Ovary (tissue), 7 donors: ENCODE measurements at regions not wholly inside any gene's neighbourhood (a gene's known extent, or its start where the extent isn't known, plus 50 kb on each side); places are given as distances from the start of the nearest gene placed in this dataset.

ENCODE experiments used
- DNase-seq, 5 donors: peaks; one replicate each; pipeline ENCODE4 v3.0.0-alpha.2; 2019 to 2020
- H3K27ac ChIP-seq, 2 donors: fragments of 200-600 bp; one replicate each; pipeline versions ENCODE4 v1.5.1 to v1.8.0; 2019 to 2022
- H3K27me3 ChIP-seq: fragments of 200-600 bp; one replicate; pipeline ENCODE4 v1.8.0; 2022
- H3K36me3 ChIP-seq: fragments of 200-600 bp; sonication (generic); one replicate; pipeline ENCODE4 v1.5.1; 2019
- H3K4me1 ChIP-seq: one replicate; pipeline ENCODE4 v1.8.1; 2013; ENCODE audit warnings: mild to moderate bottlenecking, moderate library complexity; ENCODE audit not compliant: insufficient read depth
- H3K4me3 ChIP-seq: fragments of 200-600 bp; sonication (generic); one replicate; pipeline ENCODE4 v1.5.1; 2017
- H3K9me3 ChIP-seq, 2 donors: fragments of 200-600 bp in 1 of 2; sonication (generic) in 1 of 2; one replicate each; pipeline versions ENCODE4 v1.5.1 to v1.8.1; 2013 to 2019; ENCODE audit warnings: mild to moderate bottlenecking in 1 of 2, moderate library complexity in 1 of 2
- EP300 ChIP-seq: sonication (generic); formaldehyde crosslinking; IDR thresholded peaks from one replicate; pipeline ENCODE4 v1.6.1; 2017; ENCODE audit warnings: antibody characterized with exemption
- POLR2A ChIP-seq: fragments of 450-650 bp; IDR thresholded peaks from one replicate; pipeline ENCODE4 v1.6.1; 2017; ENCODE audit warnings: antibody characterized with exemption, mild to moderate bottlenecking, moderate library complexity
- WGBS, 3 donors: extraction: QIAGEN DNeasy Blood & Tissue Kit in 1 of 3; methylation state at CpG; one replicate each; pipeline versions ENCODE4 v1.1.5 to v1.1.7; 2013 to 2017; 5-methylcytosine and 5-hydroxymethylcytosine counted together
- intact Hi-C, 4 donors: fragments of 100-400 bp; cut with DNase I; formaldehyde crosslinking; loops; one replicate each; pipeline versions ENCODE4 v1.11.0 to v1.15.1; 2022 to 2023
- TF ChIP-seq, protein P1 (sequence below), 3 donors: fragments of 450-650 bp in 2 of 3; fragments of 200-600 bp in 1 of 3; IDR thresholded peaks; one replicate each; pipeline versions ENCODE4 v1.5.1 to v1.8.0; 2016 to 2022; ENCODE audit warnings: antibody characterized with exemption in 3 of 3, mild to moderate bottlenecking in 1 of 3
- donor health status: DM: no; HTN: no; CAD: no; lungs with moderate emphysema.
- donor health status: DM: no; HTN: no; CAD: no.
- donor health status: Bipolar disorder and iron deficiency.
- donor health status: DM: no; HTN: no; CAD: no.
- donor health status: DM: yes; HTN: yes; CAD: no.

DNA sequence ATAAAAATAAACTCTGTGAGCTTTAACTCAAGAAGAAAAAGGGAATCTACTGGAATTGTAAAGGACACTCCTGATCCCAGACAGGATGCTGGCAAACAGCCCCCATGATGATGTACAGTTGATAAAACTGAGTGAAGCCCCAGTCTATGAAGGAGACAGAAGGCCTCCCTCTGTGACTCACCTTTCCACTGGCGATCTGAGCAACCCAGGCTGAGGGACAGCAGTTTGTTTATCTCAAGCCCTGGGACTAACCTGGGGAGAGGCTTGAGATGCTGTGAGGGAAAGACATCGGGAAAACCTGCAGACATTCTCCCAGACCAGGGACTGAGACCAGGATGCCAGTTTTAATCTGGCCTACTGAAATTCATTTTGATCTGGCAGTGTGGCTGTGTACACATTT lies 104.5 kb upstream of the CDH2 start:
- no peak for DNase-seq
- no peaks in the 10 kb centered on the region for H3K9me3 ChIP-seq
- no peaks in the 10 kb centered on the region for H3K4me1 ChIP-seq
- no peaks in the 10 kb centered on the region for H3K27me3 ChIP-seq
- H3K27ac ChIP-seq, result no peak overlapping the region
- WGBS, 3 donors, result 58 to 63% (median 62%) methylated on average over 2 of the region's 2 CpGs
- H3K36me3 ChIP-seq, result no peaks in the 10 kb centered on the region
- TF ChIP-seq, protein P1, sequence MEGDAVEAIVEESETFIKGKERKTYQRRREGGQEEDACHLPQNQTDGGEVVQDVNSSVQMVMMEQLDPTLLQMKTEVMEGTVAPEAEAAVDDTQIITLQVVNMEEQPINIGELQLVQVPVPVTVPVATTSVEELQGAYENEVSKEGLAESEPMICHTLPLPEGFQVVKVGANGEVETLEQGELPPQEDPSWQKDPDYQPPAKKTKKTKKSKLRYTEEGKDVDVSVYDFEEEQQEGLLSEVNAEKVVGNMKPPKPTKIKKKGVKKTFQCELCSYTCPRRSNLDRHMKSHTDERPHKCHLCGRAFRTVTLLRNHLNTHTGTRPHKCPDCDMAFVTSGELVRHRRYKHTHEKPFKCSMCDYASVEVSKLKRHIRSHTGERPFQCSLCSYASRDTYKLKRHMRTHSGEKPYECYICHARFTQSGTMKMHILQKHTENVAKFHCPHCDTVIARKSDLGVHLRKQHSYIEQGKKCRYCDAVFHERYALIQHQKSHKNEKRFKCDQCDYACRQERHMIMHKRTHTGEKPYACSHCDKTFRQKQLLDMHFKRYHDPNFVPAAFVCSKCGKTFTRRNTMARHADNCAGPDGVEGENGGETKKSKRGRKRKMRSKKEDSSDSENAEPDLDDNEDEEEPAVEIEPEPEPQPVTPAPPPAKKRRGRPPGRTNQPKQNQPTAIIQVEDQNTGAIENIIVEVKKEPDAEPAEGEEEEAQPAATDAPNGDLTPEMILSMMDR (IDR thresholded peaks at IDR 0.05), result no peak
- TF ChIP-seq POLR2A (no peak), EP300 (no peak)
- no peak overlapping the region for H3K4me3 ChIP-seq
- intact Hi-C loops, result no loop called here

DNA sequence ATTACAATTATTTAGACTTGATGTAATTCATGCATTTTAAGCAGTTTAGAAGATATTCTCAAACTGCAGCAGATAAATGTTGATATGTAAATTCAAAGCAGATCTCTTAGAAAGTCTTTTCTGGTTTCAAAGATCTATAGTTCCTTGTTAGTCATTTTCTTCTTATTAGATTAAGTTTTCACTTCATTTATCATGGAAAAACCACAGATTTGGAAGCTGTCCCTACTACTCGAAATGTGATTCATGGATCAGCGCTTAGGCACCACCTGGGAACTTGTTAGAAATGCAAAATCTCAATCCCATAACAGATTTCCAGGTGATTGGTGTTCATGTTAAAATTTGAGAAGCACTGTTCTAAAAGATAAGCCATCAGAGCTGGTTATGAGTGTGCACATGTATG lies 92.8 kb upstream of the CDH2 start:
- Histone ChIP-seq H3K9me3 (no peaks in the 10 kb centered on the region), H3K36me3 (no peaks in the 10 kb centered on the region), H3K27ac (no peak overlapping the region), H3K4me3 (no peak overlapping the region), H3K4me1 (no peaks in the 10 kb centered on the region), H3K27me3 (no peaks in the 10 kb centered on the region)
- TF ChIP-seq POLR2A, result no peak
- TF ChIP-seq, protein P1 (IDR thresholded peaks at IDR 0.05), result no peak
- TF ChIP-seq EP300, result no peak
- 38 to 50% (median 45%) methylated on average over 2 of the region's 2 CpGs for WGBS, 3 donors
- intact Hi-C loops, result no loop called here
- no peak for DNase-seq

DNA sequence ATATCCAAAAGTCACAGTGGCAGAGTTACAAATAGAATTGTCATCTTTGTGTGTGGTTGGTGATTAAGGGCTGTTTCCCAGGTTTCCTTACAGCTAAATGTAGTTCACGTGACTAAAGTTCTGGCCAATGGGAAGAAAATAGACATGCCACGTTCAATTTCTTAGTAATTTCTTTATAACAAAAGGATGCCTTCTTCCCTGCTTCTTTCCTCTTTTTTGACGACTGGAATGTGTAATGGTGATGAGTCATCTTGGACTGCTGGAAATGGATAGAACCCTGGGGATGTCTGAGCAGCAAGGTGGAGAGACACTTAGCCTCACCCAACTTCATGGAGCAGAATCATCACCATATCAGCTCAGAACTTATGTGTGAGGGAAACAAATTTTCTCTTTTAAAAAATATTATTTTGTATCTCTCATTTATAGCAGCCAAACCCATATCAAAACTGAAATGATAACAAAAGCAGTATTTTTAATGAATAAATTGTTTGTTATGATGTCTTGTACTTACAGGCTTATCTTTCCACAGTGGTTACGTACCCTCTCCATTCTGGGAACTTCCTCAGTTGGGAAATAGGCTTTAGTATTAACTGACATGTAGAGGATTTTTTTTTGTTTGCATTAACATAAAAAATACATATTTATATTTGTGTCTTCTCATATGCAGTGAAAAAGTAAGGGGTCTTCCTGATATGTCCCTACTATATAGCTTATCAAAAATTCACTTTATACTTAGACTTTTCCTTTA lies 91.1 kb upstream of the CDH2 start:
- TF ChIP-seq, protein P1 (IDR thresholded peaks at IDR 0.05), result no peak
- TF ChIP-seq POLR2A, result no peak
- TF ChIP-seq EP300, result no peak
- no peaks in the 10 kb centered on the region for H3K9me3 ChIP-seq
- H3K4me3 ChIP-seq, result no peak overlapping the region
- no peaks in the 10 kb centered on the region for H3K36me3 ChIP-seq
- H3K4me1 ChIP-seq, result no peaks in the 10 kb centered on the region
- intact Hi-C loops, result no loop called here
- 35 to 43% (median 37%) methylated on average over 4 of the region's 4 CpGs for WGBS, 3 donors
- no peak overlapping the region for H3K27ac ChIP-seq
- no peaks in the 10 kb centered on the region for H3K27me3 ChIP-seq
- no peak for DNase-seq

DNA sequence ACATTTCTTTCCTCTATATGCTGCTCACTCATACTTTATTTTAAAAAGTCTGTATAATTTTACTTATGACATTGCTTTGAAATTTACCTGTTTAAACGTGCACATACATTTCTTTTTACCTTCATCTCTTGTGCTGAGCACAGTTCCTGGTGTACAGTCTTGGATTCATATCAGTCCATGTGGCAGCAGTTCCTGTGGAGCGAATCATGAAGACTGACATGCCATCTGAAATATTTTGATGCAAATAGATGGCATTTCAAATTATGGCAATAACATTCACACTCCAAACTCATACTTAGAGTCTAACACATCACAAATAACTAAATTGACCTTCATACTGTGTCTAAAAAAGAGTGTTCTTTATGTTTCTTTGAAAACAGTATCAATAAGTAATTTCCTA lies 90.3 kb upstream of the CDH2 start:
- intact Hi-C loops, result no loop called here
- H3K9me3 ChIP-seq, result no peaks in the 10 kb centered on the region
- no peak overlapping the region for H3K27ac ChIP-seq
- no peak overlapping the region for H3K4me3 ChIP-seq
- no peaks in the 10 kb centered on the region for H3K27me3 ChIP-seq
- H3K36me3 ChIP-seq, result no peaks in the 10 kb centered on the region
- no peak for TF ChIP-seq POLR2A
- TF ChIP-seq EP300, result no peak
- TF ChIP-seq, protein P1 (IDR thresholded peaks at IDR 0.05), result no peak
- no peak for DNase-seq
- H3K4me1 ChIP-seq, result no peaks in the 10 kb centered on the region
- WGBS, 3 donors, result 84 to 89% (median 86%) methylated on average over 2 of the region's 2 CpGs
